HepG2 (cell line): ENCODE measurements at regions not wholly inside any gene's neighbourhood (a gene's known extent, or its start where the extent isn't known, plus 50 kb on each side); places are given as distances from the start of the nearest gene placed in this dataset.

Source experiments
- ATAC-seq: fragments of 200-7000 bp; cut with Tn5 transposase; 3 replicates; pipeline ENCODE4 v1.9.1; 2020; ENCODE audit warnings: mild to moderate bottlenecking, moderate library complexity
- BruUV-seq: library from RNA; stranded (reverse); fragments of 400-500 nt; replicated peaks from 2 replicates; lab custom pipeline; 2021; lab: Mats Ljungman, UMichigan
- CTCF ChIA-PET: fragments of 300-600 bp; formaldehyde crosslinking; extraction: SDS; loops from one replicate; lab custom pipeline; 2021; ENCODE audit warnings: low total read pairs, inconsistent platforms, low intra/inter-chr PET ratio; lab: Yijun Ruan, JAX
- POLR2A ChIA-PET: fragments of 350-600 bp; sonication (Branson Sonifier 250); formaldehyde crosslinking; loops from one replicate; lab custom pipeline; 2020; ENCODE audit warnings: antibody characterized with exemption, inconsistent platforms; lab: Yijun Ruan, JAX
- DNase-seq: peaks from one replicate; pipeline ENCODE4 v3.0.0-alpha.2; 2015; ENCODE audit warnings: low spot score
- FAIRE-seq: peaks from 3 replicates; lab custom pipeline; 2011; peaks lifted over from hg19 to GRCh38; lab: Jason Lieb, UNC
- H2AFZ ChIP-seq: one replicate; pipeline ENCODE4 v1.6.1; 2011; ENCODE audit warnings: low read length, inconsistent platforms
- H3K27ac ChIP-seq: fragments of 300-600 bp; 3 replicates; pipeline ENCODE4 v1.8.0; 2011; ENCODE audit warnings: mixed run types, mild to moderate bottlenecking, mixed read lengths, low read length, inconsistent platforms; ENCODE audit not compliant: insufficient read depth; ENCODE audit errors: extremely low read length
- H3K27me3 ChIP-seq, 2 experiments: fragments of 200-600 bp in 1 of 2; 2 replicates in 1 of 2; 3 replicates in 1 of 2; pipeline versions ENCODE4 v1.6.0 to v1.8.0; 2011; ENCODE audit warnings: low read length in 2 of 2, mild to moderate bottlenecking in 2 of 2, moderate library complexity in 2 of 2, inconsistent platforms in 1 of 2; ENCODE audit not compliant: insufficient read depth in 2 of 2, control insufficient read depth in 1 of 2
- H3K36me3 ChIP-seq, 2 experiments: fragments of 200-600 bp in 1 of 2; replicated peaks in 1 of 2; 2 replicates in 1 of 2; 3 replicates in 1 of 2; pipeline versions ENCODE4 v1.5.1 to v1.8.0; 2011; ENCODE audit warnings: low read length in 2 of 2, inconsistent platforms in 1 of 2; ENCODE audit not compliant: insufficient read depth in 2 of 2, control insufficient read depth in 1 of 2
- H3K4me1 ChIP-seq: 2 replicates; pipeline ENCODE4 v1.5.1; 2012; ENCODE audit warnings: low read length, inconsistent platforms; ENCODE audit not compliant: insufficient read depth
- H3K4me2 ChIP-seq: 2 replicates; pipeline ENCODE4 v1.6.0; 2011; ENCODE audit warnings: low read depth, low read length, inconsistent platforms
- H3K4me3 ChIP-seq, 3 experiments: fragments of 200-600 bp in 1 of 3; sonication (generic), shearing (Covaris generic) in 1 of 3; replicated peaks in 1 of 3; 2 replicates each; pipeline ENCODE4 v1.5.1; 2011 to 2016; ENCODE audit warnings: low read length in 3 of 3, inconsistent platforms in 2 of 3, low read depth in 2 of 3, mild to moderate bottlenecking in 2 of 3, control low read depth in 1 of 3, mixed read lengths in 1 of 3; ENCODE audit not compliant: insufficient read depth in 1 of 3
- H3K79me2 ChIP-seq: one replicate; pipeline ENCODE4 v1.6.1; 2011; ENCODE audit warnings: low read length, inconsistent platforms; ENCODE audit not compliant: insufficient read depth
- H3K9ac ChIP-seq: 2 replicates; pipeline ENCODE4 v1.6.0; 2011; ENCODE audit warnings: mild to moderate bottlenecking, low read depth, low read length, inconsistent platforms; ENCODE audit not compliant: insufficient read depth
- H3K9me3 ChIP-seq: 2 replicates; pipeline ENCODE4 v1.5.1; 2012; ENCODE audit warnings: mild to moderate bottlenecking, low read length
- H4K20me1 ChIP-seq: 2 replicates; pipeline ENCODE4 v1.6.0; 2011; ENCODE audit warnings: inconsistent platforms, mild to moderate bottlenecking, low read length, moderate library complexity; ENCODE audit not compliant: insufficient read depth
- BCL3 ChIP-seq: sonication (generic); formaldehyde crosslinking; IDR thresholded peaks from 2 replicates; pipeline ENCODE4 v1.5.1; 2020; ENCODE audit warnings: mild to moderate bottlenecking, missing genetic modification reagents, moderate library complexity
- BHLHE40 ChIP-seq: IDR thresholded peaks from 2 replicates; pipeline ENCODE4 v1.6.1; 2011; ENCODE audit warnings: low read length, improper control_type of control experiment
- CREB1 ChIP-seq, 2 experiments: fragments of 450-650 bp in 1 of 2; IDR thresholded peaks; 2 replicates each; pipeline ENCODE4 v1.6.1; 2016 to 2017; ENCODE audit warnings: control low read depth in 1 of 2, mild to moderate bottlenecking in 1 of 2, missing compliant biosample characterization in 1 of 2, missing genetic modification characterization in 1 of 2
- HOXA7 ChIP-seq: sonication (generic); formaldehyde crosslinking; IDR thresholded peaks from 2 replicates; pipeline ENCODE4 v1.8.1; 2022; ENCODE audit warnings: mild to moderate bottlenecking, missing genetic modification reagents, moderate library complexity
- IRX3 ChIP-seq: sonication (generic); formaldehyde crosslinking; IDR thresholded peaks from 2 replicates; pipeline ENCODE4 v1.8.1; 2023; ENCODE audit warnings: mild to moderate bottlenecking, low read depth, missing genetic modification reagents, borderline replicate concordance
- JDP2 ChIP-seq: sonication (generic); formaldehyde crosslinking; IDR thresholded peaks from 2 replicates; pipeline ENCODE4 v1.8.1; 2022; ENCODE audit warnings: missing genetic modification reagents, borderline replicate concordance
- TBL1XR1 ChIP-seq: fragments of 150-350 bp; IDR thresholded peaks from 2 replicates; pipeline ENCODE4 v1.6.1; 2014; ENCODE audit warnings: borderline replicate concordance, low read length; ENCODE audit not compliant: partially characterized antibody
- ZNF253 ChIP-seq: sonication (generic); formaldehyde crosslinking; IDR thresholded peaks from 2 replicates; pipeline ENCODE4 v1.8.0; 2022; ENCODE audit warnings: mild to moderate bottlenecking, missing genetic modification reagents, borderline replicate concordance
- ZNF292 ChIP-seq: sonication (generic); formaldehyde crosslinking; IDR thresholded peaks from 2 replicates; pipeline ENCODE4 v1.8.1; 2022; ENCODE audit warnings: mild to moderate bottlenecking, low read depth, missing genetic modification reagents, borderline replicate concordance
- ZNF562 ChIP-seq: sonication (generic); formaldehyde crosslinking; IDR thresholded peaks from 2 replicates; pipeline ENCODE4 v1.8.0; 2022; ENCODE audit warnings: missing genetic modification reagents, borderline replicate concordance
- WGBS: methylation state at CpG from one replicate; pipeline ENCODE4 v1.1.6; 2017; ENCODE audit warnings: low lambda C conversion rate; 5-methylcytosine and 5-hydroxymethylcytosine counted together
- in situ Hi-C: cut with HindIII; loops from 2 replicates; pipeline ENCODE4 v1.10.0; 2017; ENCODE audit warnings: low pct_unique_long_range_greater_than_20kb; ENCODE audit not compliant: extremely low pct_ligation_motif_present
- intact Hi-C: fragments of 100-400 bp; cut with micrococcal nuclease; formaldehyde crosslinking; loops from one replicate; pipeline ENCODE4 v1.10.0; 2022; ENCODE audit not compliant: unreplicated experiment
- TF ChIP-seq, protein P1 (sequence below): sonication (generic); formaldehyde crosslinking; IDR thresholded peaks from 2 replicates; pipeline ENCODE4 v1.4.0; 2020; ENCODE audit warnings: missing genetic modification reagents
- TF ChIP-seq, protein P2 (sequence below): IDR thresholded peaks from 2 replicates; pipeline ENCODE4 v1.6.1; 2018; ENCODE audit warnings: missing genetic modification reagents, mild to moderate bottlenecking, missing compliant biosample characterization

- WGBS: 12% methylated on average over 6 of the region's 6 CpGs
- FAIRE-seq: no peak
- ChIA-PET POLR2A (no interaction called here), CTCF (no interaction called here)
- Histone ChIP-seq H3K4me3 (no peak overlapping the region), H3K79me2 (no peaks in the 10 kb centered on the region), H3K27ac (no peak overlapping the region), H3K36me3 (no peaks in the 10 kb centered on the region), H3K9ac (no peak overlapping the region), H3K4me2 (no peak overlapping the region), H3K9me3 (no peaks in the 10 kb centered on the region), H2AFZ (no peak overlapping the region), H3K4me1 (no peaks in the 10 kb centered on the region), H4K20me1 (no peaks in the 10 kb centered on the region), H3K27me3 (no peaks in the 10 kb centered on the region)
- no peak for DNase-seq
- intact Hi-C loops: no loop called here
- no TSS peak for BruUV-seq
- TF ChIP-seq IRX3 (CRISPR knock-in tag) (no peak), JDP2 (CRISPR knock-in tag) (no peak), CREB1 (IDR thresholded peaks at IDR 0.05) (no peak), CREB1 (CRISPR knock-in tag; IDR thresholded peaks at IDR 0.05) (no peak), ZNF562 (no peak), HOXA7 (CRISPR knock-in tag) (no peak), ZNF292 (CRISPR knock-in tag) (no peak), BHLHE40 (no peak), BCL3 (CRISPR knock-in tag) (no peak), ZNF253 (CRISPR knock-in tag) (no peak), TBL1XR1 (no peak)
- TF ChIP-seq, protein P1, sequence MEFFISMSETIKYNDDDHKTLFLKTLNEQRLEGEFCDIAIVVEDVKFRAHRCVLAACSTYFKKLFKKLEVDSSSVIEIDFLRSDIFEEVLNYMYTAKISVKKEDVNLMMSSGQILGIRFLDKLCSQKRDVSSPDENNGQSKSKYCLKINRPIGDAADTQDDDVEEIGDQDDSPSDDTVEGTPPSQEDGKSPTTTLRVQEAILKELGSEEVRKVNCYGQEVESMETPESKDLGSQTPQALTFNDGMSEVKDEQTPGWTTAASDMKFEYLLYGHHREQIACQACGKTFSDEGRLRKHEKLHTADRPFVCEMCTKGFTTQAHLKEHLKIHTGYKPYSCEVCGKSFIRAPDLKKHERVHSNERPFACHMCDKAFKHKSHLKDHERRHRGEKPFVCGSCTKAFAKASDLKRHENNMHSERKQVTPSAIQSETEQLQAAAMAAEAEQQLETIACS (CRISPR knock-in tag): no peak
- TF ChIP-seq, protein P2, sequence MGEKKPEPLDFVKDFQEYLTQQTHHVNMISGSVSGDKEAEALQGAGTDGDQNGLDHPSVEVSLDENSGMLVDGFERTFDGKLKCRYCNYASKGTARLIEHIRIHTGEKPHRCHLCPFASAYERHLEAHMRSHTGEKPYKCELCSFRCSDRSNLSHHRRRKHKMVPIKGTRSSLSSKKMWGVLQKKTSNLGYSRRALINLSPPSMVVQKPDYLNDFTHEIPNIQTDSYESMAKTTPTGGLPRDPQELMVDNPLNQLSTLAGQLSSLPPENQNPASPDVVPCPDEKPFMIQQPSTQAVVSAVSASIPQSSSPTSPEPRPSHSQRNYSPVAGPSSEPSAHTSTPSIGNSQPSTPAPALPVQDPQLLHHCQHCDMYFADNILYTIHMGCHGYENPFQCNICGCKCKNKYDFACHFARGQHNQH (CRISPR knock-in tag): no peak
- in situ Hi-C loops: no loop called here
- ATAC-seq: no peak
These were observed 560.2 kb upstream of the SPRY2 start for GRCh38 chr13:80901111-80901510.
